GM19351 (cell line): ENCODE measurements at regions not wholly inside any gene's neighbourhood (a gene's known extent, or its start where the extent isn't known, plus 50 kb on each side); places are given as distances from the start of the nearest gene placed in this dataset.

Experiments
- ATAC-seq: cut with Tn5 transposase; IDR thresholded peaks from one replicate; pipeline ENCODE4 v1.9.1; 2021; ENCODE audit warnings: mild to moderate bottlenecking, moderate library complexity; ENCODE audit not compliant: unreplicated experiment

- ATAC-seq, result no peak
Observed at GRCh38 chr2:2839393-2839781, 508.3 kb upstream of the MYT1L start.

GRCh38 chr2:2838548-2838845, 507.4 kb upstream of the MYT1L start:
- ATAC-seq, result no peak

GRCh38 chr2:2837746-2838547, 506.9 kb upstream of the MYT1L start:
- ATAC-seq, result no peak

- ATAC-seq, result no peak
Observed at GRCh38 chr2:2836343-2837070, 505.4 kb upstream of the MYT1L start.

- no peak for ATAC-seq
Observed at GRCh38 chr2:2834516-2835254, 503.6 kb upstream of the MYT1L start.

GRCh38 chr2:2834105-2834504, 503.0 kb upstream of the MYT1L start:
- ATAC-seq, result no peak

- ATAC-seq, result no peak
Observed at GRCh38 chr2:2832657-2833056, 501.6 kb upstream of the MYT1L start.

GRCh38 chr2:2831633-2832032, 500.6 kb upstream of the MYT1L start:
- no peak for ATAC-seq

GRCh38 chr2:2830576-2830975, 499.5 kb upstream of the MYT1L start:
- no peak for ATAC-seq

GRCh38 chr2:2828774-2829368, 497.8 kb upstream of the MYT1L start:
- no peak for ATAC-seq

GRCh38 chr2:2827761-2828221, 496.7 kb upstream of the MYT1L start:
- no peak for ATAC-seq

GRCh38 chr2:2827046-2827636, 496.1 kb upstream of the MYT1L start:
- ATAC-seq, result no peak

GRCh38 chr2:2826621-2827020, 495.5 kb upstream of the MYT1L start:
- no peak for ATAC-seq

- no peak for ATAC-seq
Observed at GRCh38 chr2:2826209-2826551, 495.1 kb upstream of the MYT1L start.

GRCh38 chr2:2825516-2826208, 494.6 kb upstream of the MYT1L start:
- ATAC-seq, result no peak

GRCh38 chr2:2825062-2825461, 494.0 kb upstream of the MYT1L start:
- no peak for ATAC-seq

- ATAC-seq, result no peak
Observed at GRCh38 chr2:2824588-2824987, 493.5 kb upstream of the MYT1L start.

GRCh38 chr2:2823061-2823753, 492.1 kb upstream of the MYT1L start:
- no peak for ATAC-seq

GRCh38 chr2:2822143-2822542, 491.1 kb upstream of the MYT1L start:
- no peak for ATAC-seq

- ATAC-seq, result no peak
Observed at GRCh38 chr2:2812648-2813047, 481.6 kb upstream of the MYT1L start.
